ENCODE measurements at regions not wholly inside any gene's neighbourhood (a gene's known extent, or its start where the extent isn't known, plus 50 kb on each side); places are given as distances from the start of the nearest gene placed in this dataset.

DNA sequence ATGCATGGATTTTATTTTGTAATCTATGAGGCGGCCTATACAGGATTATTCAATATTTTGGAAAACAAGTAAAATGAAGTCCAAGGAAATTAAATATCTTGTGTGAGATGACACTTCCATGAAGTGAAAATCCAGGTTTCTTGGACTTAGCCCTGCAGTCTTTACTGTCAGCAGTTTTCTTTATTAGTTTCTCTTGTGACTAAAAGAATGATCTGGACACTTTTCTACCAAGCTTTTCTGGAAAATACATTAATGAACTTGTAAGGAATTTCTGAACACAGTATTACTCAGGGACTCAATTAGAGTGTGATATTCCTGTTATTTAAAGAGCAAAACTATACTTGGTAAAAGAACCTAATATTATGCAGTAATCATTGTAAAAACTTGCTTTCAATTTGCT is 610.4 kb upstream of the SLC8A1 start:
- no peak for DNase-seq (ENCODE audit: low read depth)

DNA sequence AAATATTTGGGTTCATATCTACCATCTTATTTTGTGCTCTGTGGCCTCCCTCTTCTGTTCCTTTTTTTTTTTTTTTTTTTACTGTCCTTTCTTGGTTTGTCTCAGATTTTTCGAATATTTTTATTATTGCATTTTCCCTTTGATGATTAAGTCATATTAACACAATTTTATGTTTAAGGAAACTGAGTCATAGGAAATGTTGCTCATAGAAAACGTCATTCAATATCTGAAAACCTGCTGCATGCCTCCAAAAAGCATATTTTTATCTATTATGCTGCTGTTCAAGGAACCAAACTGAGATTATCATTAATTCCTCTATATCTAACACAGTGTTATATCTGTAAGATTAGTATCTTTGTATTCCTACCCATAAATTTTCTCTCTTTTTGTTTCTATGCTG is 614.3 kb upstream of the SLC8A1 start:
- DNase-seq (ENCODE audit: low read depth), result no peak

DNA sequence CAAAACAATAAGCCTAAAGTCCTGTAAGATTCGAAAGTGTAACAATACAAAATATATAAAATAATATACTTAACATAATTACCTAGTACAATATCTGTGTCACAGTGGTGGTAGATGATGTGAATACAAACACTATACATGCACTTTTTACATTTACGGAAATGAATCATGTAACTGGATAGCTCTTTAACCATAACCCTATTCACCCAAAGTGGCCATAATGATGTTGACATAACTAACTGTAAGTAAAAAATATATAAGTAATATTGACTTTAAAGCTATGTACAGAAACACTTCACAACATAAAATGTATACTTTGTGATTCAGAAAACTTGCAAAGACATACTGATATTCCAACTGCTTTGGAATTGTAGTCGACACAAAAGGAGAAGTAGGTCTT is 616.9 kb upstream of the SLC8A1 start:
- DNase-seq (ENCODE audit: low read depth), result no peak

DNA sequence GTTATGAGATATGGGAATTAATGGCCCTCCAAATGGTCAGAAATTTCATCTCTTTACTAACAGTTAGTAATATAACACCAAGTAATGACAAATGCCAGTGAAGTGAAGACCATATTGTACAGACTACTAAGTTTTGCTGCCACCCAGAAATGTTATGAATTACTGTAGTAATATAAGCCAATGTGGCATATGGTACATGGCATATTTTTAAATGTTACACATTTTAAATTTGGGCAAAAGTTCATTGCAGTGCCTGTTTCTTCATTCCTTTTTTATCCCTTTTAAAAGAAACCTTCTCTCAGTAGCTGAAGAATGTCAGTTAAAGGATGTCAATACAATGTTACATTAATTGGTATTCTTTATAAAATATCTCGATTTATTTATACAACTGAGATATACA is 626.5 kb upstream of the SLC8A1 start:
- DNase-seq (ENCODE audit: low read depth), result no peak

DNA sequence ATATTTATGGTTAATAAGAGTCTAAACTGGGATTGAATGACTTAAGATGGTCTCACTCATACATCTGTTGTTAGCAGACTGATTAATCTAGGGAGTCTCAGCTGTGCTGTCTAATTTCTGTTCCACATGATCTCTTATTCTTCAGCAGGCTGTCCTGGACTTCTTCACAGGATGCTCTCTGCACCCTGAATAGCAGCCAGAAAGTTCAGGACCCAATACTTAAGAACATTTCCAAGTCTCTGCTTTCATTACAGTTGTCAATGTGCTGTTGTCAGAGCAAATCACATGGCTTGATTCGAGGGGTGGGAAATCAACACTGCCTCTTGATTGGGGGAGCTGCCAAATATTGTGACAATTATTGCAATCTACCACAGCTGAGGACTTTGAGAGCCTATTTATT is 627.1 kb upstream of the SLC8A1 start:
- DNase-seq (ENCODE audit: low read depth), result no peak

DNA sequence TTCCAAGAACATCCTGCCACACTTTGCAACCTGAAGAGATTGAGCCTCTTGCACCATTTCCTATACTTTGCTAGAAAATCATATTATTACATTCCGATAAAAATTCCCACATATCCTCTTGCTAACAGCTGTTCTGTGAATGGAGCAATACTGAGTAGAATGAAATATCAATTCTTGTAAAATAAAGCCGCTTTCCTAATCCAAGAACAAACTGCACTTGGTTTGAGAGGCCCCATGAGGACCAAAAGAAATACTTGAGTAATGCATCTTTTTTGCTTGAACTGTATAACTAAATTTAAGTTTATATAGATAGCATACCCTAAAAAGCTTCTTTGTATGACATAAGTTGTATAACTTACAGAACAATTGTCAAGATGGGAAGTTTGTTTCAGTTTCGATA is 632.4 kb upstream of the SLC8A1 start:
- no peak for DNase-seq (ENCODE audit: low read depth)

GRCh38 chr2:41087946-41088345 is 636.1 kb upstream of the SLC8A1 start:
- no peak for DNase-seq (ENCODE audit: low read depth)

DNA sequence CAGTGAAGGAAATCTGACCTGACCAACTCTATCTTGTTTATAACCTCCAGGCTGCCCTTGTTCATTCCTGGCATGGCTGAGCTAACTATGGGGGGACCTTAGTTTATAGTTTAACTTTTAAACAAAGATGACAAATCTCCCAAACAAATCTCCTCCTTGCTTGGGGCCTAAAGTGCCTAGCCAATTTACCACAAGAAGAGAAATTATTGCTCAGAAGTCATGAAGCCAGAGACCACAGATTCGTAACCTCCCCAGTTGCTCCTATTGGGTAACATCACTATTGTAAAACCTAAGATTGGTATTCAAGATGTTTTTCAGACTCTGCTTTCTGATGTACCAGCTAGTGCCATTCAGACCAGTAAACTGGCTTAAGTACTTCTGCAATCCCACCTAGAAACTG is 649.4 kb upstream of the SLC8A1 start:
- no peak for DNase-seq (ENCODE audit: low read depth)

- no peak for DNase-seq (ENCODE audit: low read depth)
Measured at GRCh38 chr2:41109744-41110143, 657.9 kb upstream of the SLC8A1 start.

- DNase-seq (ENCODE audit: low read depth), result no peak
Measured at GRCh38 chr2:41111836-41112627, 660.1 kb upstream of the SLC8A1 start.

DNA sequence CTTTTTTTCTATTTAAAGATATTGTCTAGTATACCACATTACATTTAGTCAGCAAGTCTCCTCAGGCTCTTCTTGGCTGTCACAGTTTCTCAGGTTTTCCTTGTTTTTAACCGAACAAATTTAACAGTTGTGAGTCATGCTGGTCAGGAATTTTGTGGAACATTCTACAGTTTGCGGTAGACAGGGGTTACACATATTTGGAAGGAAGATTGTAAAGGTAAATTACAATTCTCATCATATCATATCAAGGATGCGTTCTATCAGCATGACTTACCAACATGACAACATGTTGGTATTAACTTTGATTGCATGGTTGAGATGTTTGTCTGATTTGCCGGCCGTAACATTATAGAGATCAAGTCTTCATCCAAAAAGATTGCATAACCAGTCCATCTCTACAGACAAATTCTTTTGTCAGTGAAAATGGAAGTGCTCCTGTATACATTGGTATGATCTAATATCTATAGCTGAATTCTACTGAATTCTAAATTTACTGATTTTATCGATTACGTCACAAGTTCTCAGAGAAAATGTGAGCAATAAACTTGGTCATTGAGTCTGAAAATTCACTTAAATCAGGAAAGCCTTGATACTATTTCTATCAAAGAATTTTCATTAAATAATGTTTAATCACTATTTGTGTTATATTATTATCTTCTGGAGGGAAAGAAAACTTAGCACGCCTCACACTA is 664.4 kb upstream of the SLC8A1 start:
- no peak for DNase-seq (ENCODE audit: low read depth)

DNA sequence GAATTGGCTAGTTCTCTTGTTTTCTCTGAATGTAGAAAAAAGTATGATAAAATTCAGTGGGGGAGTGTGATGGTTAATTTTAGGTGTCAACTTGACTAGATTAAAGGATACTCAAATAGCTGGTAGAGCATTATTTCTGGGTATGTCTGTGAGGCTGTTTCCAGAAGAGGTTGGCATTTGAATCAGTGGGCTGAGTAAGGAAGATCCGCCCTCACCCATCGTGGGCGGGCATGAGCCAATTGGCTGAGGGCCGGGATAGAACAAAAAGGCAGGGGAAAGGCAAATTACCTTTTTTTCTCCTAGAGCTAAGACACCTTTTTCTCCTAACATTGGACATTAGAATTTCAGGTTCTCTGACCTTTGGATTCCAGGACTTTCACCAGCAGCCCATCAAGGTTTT is 667.6 kb upstream of the SLC8A1 start:
- no peak for DNase-seq (ENCODE audit: low read depth)

DNA sequence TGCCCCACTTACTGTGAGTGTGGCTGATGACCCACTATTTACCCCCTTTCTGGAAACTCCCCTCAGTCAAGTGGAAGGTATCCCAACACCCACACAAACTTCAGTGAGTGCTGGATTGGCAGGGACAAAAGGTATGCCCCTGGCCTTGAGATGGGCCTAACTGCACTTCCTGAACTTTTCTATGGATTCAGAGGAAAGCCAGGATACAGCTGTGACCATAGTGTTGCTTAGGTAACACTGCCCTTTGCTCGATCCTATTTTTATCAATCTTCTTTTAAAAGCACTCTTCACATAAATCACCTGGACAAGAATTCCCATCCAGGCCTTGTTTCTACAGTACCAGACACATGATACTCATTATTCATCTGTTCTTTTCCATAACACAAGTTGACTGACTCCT is 671.5 kb upstream of the SLC8A1 start:
- no peak for DNase-seq (ENCODE audit: low read depth)

DNA sequence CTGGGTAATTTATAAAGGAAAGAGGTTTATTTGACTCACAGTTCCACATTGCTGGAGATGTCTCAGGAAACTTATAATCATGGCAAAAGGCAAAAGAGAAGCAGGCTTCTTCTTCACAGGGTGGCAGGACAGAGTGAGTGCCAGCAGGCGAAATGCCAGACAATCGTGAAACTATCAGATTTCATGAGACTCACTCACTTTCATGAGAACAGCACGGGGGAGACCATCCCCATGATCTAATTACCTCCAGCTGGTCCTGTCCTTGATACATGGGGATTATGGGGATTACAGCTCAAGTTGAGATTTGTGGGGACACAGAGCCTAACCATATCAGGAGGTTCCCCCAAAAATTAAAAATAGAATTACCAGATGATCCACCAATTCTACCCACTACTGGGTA is 675.5 kb upstream of the SLC8A1 start:
- DNase-seq (ENCODE audit: low read depth), result no peak

DNA sequence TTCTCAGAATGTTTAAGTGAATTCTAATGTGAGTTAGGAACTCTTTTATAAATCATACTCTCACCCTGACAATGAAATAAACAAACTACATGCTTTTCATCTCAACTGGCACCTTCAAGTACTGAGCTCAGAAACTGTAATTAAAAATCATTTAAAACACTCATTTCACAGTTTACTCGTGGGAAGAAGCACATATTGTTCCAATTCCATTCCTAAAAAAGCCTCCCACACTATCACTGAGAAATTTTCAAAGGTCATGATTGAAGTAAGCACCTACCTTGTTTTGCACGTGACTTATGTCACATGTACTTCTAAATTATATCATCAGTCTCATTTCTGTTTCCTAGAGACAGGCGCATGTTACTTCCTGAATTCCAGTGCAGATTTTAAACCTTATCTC is 678.1 kb upstream of the SLC8A1 start:
- no peak for DNase-seq (ENCODE audit: low read depth)

DNA sequence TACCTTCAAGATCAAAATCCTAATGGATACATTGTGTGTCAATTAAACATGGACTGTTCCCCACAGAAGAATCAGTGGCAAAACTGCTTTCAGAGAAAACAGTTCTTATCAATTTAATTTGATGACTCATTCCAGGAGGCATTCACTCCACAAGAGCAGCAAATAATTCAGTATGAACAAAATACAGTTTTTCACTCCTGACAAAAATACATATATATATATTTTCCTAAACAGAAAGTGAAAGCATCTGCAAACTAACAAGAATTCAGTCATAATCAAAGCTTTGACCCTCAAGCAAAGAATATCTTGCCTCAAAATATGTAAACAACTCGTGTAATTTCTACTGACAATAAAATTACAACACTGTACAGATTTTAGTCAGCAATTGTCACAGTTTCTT is 685.1 kb upstream of the SLC8A1 start:
- DNase-seq (ENCODE audit: low read depth), result no peak

- no peak for DNase-seq (ENCODE audit: low read depth)
Measured at GRCh38 chr2:41141146-41141791, 689.4 kb upstream of the SLC8A1 start.

GRCh38 chr2:41142478-41142877 is 690.6 kb upstream of the SLC8A1 start:
- no peak for DNase-seq (ENCODE audit: low read depth)

GRCh38 chr2:41145066-41145465 is 693.2 kb upstream of the SLC8A1 start:
- no peak for DNase-seq (ENCODE audit: low read depth)

GRCh38 chr2:41149054-41149453 is 697.2 kb upstream of the SLC8A1 start:
- no peak for DNase-seq (ENCODE audit: low read depth)

- no peak for DNase-seq (ENCODE audit: low read depth)
Measured at GRCh38 chr2:41151746-41152145, 699.9 kb upstream of the SLC8A1 start.

DNA sequence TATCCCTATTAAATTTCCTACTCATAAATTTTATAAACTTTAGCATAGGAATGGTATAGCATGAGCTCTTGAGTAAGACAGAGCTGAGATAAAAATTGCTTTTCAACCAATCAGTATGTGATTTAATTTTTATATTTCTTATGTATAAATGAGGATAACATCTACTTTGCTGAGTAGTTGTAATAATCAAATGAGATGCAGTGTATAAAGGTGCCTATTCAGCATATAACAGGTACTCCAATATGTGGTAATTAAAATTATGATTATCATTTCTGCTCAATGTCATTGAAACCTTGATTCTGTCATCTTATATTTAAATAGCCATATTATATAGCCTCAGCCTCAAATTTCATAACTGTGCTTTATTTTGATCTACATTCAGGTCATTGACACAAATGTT is 700.4 kb upstream of the SLC8A1 start:
- DNase-seq (ENCODE audit: low read depth), result no peak

GRCh38 chr2:41160439-41160838 is 708.5 kb upstream of the SLC8A1 start:
- DNase-seq (ENCODE audit: low read depth), result no peak

All from stimulated activated CD8-positive, alpha-beta memory T cell treated with anti-CD3 and anti-CD28 coated beads, Interleukin-12 subunit alpha, Interleukin-12 subunit beta, amount 100 ng/mL, for 1 hour (primary cell).